HG02840 (cell line): ENCODE measurements at regions not wholly inside any gene's neighbourhood (a gene's known extent, or its start where the extent isn't known, plus 50 kb on each side); places are given as distances from the start of the nearest gene placed in this dataset.
"Not testable (repeated sequence)": the region's sequence is repeated elsewhere in the genome, so short reads cannot be mapped to it uniquely, and the experiment has no call there.

ENCODE experiments used
- ATAC-seq: cut with Tn5 transposase; IDR thresholded peaks from one replicate; pipeline ENCODE4 v1.9.1; 2021; ENCODE audit warnings: mild to moderate bottlenecking, moderate library complexity, moderate number of reproducible peaks; ENCODE audit not compliant: unreplicated experiment, low FRiP score

GRCh38 chr1:173257805-173258204 is 50.7 kb upstream of the TNFSF4 start:
- no peak for ATAC-seq

- ATAC-seq: no peak
Measured at GRCh38 chr1:173258479-173259264, 51.5 kb upstream of the TNFSF4 start.

DNA sequence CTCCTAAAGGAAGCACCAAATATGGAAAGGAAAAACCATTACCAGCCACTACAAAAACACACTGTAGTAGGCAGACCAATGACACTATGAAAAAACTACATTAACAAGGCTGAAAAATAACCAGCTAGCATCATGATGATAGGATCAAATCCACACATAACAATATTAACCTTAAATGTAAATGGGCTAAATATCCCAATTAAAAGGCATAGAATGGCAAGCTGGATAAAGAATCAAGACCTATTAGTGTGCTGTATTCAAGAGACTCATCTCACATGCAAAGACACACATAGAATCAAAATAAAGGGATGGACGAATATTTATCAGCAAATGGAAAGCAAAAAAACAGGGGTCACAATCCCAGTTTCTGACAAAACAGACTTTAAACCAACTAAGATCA is 53.2 kb upstream of the TNFSF4 start:
- ATAC-seq: not testable (repeated sequence)

- ATAC-seq: no peak
Measured at GRCh38 chr1:173266841-173267240, 59.7 kb upstream of the TNFSF4 start.

DNA sequence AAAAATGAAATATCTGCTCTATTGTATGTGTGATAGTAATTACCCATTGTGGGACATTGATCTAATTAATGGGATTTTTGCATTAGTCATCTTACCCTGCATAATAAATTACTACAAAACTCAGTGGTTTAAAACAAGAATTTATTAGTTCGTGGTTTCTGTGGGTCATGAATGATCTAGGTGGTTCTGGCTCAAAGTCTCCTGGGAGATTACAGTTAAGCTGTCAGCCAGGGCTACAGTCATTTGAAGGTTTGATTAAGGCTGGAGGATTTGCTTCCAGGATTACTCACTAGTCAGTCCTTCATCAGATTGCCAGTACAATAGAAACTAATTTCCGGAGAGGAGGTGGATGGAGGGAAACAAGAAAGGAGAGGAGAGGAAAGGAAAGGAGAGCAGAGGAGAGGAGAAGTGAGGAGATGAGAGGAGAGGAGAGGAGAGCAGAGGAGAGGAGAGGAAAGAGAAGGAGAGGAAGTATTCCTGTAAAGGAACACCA is 60.4 kb upstream of the TNFSF4 start:
- ATAC-seq: no peak

DNA sequence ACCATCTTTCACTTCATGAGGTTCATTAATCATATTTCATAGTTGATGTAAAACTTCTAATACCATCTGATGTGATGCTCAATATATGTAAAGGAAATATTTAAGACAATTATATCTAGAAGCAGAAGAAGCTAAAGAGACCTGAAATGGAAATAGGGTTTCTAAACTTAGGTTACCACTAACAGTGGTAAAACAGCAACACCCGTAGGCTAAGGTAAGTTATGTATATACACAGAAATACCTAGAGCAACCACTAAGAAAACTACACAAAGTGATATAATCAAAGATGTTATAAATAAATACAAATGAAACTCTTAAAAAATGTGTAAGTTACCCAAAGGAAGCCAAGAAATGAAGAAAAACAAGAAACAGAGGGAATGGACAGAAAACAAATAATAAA is 61.1 kb upstream of the TNFSF4 start:
- no peak for ATAC-seq

GRCh38 chr1:173268786-173269277 is 61.7 kb upstream of the TNFSF4 start:
- no peak for ATAC-seq

DNA sequence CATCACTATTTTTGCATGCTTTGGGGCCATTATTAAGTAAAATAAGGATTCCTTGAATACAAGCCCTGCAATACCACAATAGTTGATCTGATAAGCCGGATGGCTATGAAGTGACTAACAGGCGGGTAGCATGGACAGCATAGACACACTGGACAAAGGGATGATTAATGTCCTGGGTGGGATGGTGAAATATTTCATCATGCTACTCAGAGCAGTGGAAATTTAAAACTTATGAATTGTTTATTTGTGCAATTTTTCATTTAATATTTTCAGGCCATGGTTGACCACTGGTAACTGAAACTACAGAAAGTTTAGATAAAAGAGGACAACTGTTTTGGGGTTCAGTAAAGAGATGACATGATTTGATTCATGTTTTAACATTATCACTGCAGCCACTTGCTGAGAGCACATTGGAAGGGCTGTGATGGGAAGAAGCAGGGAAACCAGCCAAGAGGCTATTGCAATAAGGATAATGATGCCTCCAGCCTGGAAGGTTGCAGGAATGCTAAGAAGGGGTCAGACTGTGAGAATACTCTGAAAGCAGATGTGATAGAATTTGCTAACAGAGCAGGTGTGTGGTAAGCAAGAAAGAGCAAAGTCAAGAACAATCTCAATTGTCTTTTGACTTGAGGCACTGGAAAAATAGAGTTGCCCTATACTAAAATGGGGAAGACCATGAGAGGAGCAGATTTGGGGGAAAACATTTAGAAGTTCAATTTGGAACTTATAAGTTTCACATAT is 62.5 kb upstream of the TNFSF4 start:
- no peak for ATAC-seq

GRCh38 chr1:173270243-173270642 is 63.1 kb upstream of the TNFSF4 start:
- ATAC-seq: no peak

DNA sequence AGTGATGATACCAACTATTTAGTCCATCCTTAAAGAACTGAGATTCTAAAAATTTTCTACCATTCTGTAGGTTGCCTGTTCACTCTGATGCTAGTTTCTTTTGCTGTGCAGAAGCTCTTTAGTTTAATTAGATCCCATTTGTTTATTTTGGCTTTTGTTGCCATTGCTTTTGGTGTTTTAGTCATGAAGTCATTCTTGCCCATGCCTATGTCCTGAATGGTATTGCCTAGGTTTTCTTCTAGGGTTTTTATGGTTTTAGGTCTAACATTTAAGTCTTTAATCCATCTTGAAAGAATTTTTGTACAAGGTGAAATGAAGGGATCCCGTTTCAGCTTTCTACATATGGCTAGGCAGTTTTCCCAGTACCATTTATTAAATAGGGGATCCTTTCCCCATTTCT is 63.9 kb upstream of the TNFSF4 start:
- not testable (repeated sequence) for ATAC-seq

DNA sequence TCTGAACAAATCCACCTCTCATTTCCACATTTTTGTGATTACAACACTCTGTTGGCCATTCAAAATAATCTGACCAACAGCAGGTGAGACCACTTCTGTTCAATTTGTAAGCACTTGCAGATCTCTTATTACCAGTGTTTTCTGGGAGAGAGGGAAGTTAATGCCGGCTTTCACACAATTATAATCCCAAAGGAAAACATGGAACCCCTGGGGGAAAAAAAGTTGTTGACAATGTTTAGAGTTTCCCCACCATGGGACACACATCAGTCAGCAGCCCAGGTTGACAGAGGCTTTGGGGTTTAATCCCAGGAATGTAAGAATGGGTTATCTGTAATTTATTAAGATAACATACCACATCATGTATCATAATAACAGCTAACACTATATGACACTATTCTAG is 68.4 kb upstream of the TNFSF4 start:
- ATAC-seq: no peak

DNA sequence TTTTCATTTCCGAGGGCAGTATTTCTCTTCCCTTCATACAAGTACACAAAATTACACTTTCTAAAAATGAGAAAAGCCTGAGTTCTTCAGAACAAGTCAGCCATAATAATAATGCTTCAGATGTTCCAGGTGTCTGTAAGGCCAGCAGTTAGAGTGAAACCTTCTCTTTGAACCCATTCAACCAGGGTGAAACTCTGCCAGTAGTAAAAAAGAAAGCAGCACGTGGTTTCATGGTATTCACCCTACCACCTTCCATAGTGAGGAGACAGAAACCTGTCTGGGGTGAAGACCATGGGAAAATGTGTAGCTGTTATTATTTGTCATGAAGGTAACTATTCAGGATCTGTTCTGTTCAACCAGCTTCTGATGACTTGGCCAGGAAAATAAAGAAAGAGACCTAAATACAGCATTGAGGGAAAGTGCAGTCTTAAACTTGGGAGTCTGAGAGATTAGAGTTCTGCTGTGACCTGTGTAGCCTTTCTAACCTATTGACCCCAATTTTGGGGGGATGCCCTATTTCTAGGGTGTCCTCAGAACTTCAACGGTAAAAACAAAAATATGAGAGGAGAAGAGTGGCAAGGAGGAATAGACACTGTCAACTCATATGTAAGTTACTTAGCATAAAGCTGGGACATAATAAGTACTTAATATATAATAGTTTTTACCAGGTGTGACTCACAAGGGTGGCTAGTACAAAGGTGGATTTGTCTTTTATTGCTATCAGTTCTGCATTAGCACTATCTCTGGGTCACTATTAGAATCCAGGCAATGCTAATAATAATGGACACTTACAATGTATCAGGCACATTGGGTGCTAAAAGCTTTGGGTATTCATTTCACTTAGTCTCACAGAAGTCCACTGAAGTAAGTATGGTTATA is 70.0 kb upstream of the TNFSF4 start:
- ATAC-seq: peak; percentile 80

DNA sequence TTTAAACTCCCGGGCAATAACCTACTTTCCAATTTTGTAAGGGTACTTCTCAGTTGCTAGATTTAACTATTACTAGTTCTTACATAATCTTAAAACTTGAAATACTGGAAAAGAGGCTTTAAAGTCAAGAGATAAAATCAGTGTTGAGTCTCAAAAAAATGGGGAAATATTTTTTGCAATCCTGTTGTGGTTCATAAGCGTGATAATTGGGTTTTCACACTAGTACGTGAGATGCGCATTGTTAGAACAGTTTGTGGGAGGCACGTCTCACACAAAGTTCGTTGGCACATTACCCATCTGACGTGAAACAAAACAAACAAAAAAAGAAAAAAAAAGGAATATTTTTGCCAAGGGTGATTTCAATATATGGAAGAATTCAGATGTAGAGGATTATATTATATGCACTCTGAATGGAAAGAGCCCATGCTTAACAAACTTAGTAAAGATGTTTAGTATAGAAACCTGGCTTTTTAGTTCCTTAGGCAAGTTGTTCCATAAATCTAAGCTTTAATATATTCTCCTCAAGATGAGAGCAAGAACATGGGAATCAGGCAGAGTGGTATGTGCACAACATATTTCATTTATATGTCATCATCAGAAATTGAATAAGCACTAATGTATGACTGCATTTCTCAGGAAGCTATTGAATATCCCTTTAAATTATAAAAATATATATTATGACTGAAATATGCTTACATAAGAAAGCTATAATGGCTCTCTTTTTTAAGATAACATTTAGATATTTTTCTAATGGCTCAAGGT is 73.9 kb upstream of the TNFSF4 start:
- no peak for ATAC-seq

GRCh38 chr1:173285048-173285447 is 77.9 kb upstream of the TNFSF4 start:
- no peak for ATAC-seq

DNA sequence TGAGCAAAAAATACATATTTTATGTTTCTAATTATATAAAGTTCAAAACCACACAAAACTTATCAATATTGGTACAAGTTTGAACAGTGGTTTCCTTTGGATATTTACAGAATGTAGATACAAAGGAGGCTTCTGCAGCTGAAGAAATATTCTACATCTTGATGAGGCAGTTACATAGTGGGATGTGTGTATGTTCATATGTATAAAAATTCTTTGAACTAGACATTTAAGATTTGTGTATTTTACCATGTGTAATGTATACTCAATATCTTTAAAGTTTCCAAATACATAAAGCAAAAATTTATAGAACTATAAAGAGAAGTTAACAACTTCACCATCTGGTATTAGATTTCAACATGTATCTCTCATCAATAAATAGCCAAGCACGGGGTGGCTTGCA is 80.7 kb upstream of the TNFSF4 start:
- ATAC-seq: no peak

DNA sequence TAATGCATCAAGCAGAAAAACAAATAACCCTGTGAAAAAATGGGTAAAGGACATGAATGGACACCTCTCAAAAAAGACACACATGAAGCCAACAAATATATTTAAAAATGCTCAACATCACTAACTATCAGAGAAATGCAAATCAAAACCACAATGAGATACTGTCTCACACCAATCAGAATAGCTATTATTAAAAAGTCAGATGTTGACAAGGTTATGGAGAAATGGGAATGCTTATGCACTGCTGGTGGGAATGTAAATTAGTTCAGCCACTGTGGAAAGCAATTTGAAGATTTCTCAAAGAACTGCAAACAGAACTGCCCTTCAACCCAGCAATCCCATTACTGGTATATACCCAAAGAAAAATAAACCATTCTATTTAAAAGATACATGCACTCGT is 86.6 kb upstream of the TNFSF4 start:
- no peak for ATAC-seq

GRCh38 chr1:173294843-173295242 is 87.7 kb upstream of the TNFSF4 start:
- no peak for ATAC-seq

DNA sequence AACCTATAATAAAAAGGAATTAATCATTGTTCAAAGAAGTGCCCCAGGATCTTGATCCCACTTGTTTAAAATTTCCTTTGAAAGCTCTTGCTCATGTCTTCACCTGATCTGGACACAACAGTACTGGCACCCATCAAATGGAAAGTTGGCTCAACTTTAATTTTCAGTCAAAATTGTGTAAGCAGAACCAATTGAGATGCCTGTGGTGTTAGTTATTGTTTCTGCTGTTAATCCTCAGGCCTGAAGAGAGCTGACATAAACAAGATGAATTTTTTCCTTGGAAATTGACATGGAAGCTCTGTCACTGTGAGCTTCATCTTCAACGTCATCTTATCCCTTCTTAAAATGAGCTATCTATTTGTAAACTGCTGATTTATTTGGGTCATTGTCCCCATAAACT is 88.3 kb upstream of the TNFSF4 start:
- no peak for ATAC-seq

DNA sequence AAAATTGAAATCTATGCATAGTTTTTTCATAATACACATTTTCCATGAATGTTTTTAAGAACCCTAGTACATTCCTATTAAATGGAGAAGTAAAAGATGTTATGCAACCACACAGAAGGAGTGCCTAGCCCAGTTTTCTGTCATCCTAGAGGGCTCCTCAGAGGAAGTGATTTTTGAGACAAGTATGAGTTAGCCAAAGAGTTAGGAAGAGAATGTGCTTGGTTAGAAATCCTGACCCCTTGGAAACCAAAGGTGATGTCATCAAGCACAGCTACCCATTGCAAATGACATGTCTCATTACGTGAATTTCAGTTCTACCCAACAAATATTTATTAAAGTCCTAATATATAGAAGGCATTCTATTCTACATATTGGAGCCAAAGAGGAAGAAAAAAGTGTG is 88.9 kb upstream of the TNFSF4 start:
- no peak for ATAC-seq

- ATAC-seq: peak; percentile 82
Measured at GRCh38 chr1:173297798-173298391, 90.8 kb upstream of the TNFSF4 start.
